GM23338 (cell line): ENCODE measurements at regions not wholly inside any gene's neighbourhood (a gene's known extent, or its start where the extent isn't known, plus 50 kb on each side); places are given as distances from the start of the nearest gene placed in this dataset.

ENCODE experiments used
- ATAC-seq: fragments of 200-7000 bp; cut with Tn5 transposase; 3 replicates; pipeline ENCODE4 v1.9.1; 2020
- DNase-seq: peaks from one replicate; pipeline ENCODE4 v3.0.0-alpha.2; 2015; ENCODE audit warnings: low spot score
- H2AFZ ChIP-seq: fragments of 200-600 bp; sonication (generic); 2 replicates; pipeline ENCODE4 v1.8.0; 2016; ENCODE audit warnings: antibody characterized with exemption, mild to moderate bottlenecking, moderate library complexity
- H3F3A ChIP-seq: fragments of 200-600 bp; sonication (generic); replicated peaks from 2 replicates; pipeline ENCODE4 v1.8.0; 2017; ENCODE audit warnings: antibody characterized with exemption, mixed run types, low read depth
- H3K27ac ChIP-seq: fragments of 200-600 bp; sonication (generic); 2 replicates; pipeline ENCODE4 v1.6.1; 2016; ENCODE audit warnings: low read depth
- H3K27me3 ChIP-seq: fragments of 200-600 bp; sonication (generic); 2 replicates; pipeline ENCODE4 v1.8.0; 2016; ENCODE audit warnings: mild to moderate bottlenecking, mixed run types, moderate library complexity; ENCODE audit not compliant: insufficient read depth
- H3K36me3 ChIP-seq: fragments of 200-600 bp; sonication (generic); 2 replicates; pipeline ENCODE4 v1.8.0; 2016; ENCODE audit warnings: mild to moderate bottlenecking; ENCODE audit not compliant: insufficient read depth
- H3K4me1 ChIP-seq: fragments of 200-600 bp; sonication (generic); 2 replicates; pipeline ENCODE4 v1.8.0; 2016; ENCODE audit warnings: mild to moderate bottlenecking, moderate library complexity; ENCODE audit not compliant: insufficient read depth
- H3K4me2 ChIP-seq: fragments of 200-600 bp; sonication (generic); 2 replicates; pipeline ENCODE4 v1.7.1; 2017; ENCODE audit warnings: mixed run types
- H3K4me3 ChIP-seq: fragments of 200-600 bp; sonication (generic); 2 replicates; pipeline ENCODE4 v1.6.1; 2016; ENCODE audit warnings: mixed run types
- H3K79me2 ChIP-seq: fragments of 200-600 bp; sonication (generic); replicated peaks from 2 replicates; pipeline ENCODE4 v1.8.0; 2017; ENCODE audit warnings: mild to moderate bottlenecking; ENCODE audit not compliant: insufficient read depth
- H3K9me2 ChIP-seq: fragments of 200-600 bp; sonication (generic); 2 replicates; pipeline ENCODE4 v1.8.0; 2017; ENCODE audit not compliant: insufficient read depth
- H4K20me1 ChIP-seq: fragments of 200-600 bp; sonication (generic); replicated peaks from 2 replicates; pipeline ENCODE4 v1.8.0; 2017; ENCODE audit warnings: mild to moderate bottlenecking; ENCODE audit not compliant: insufficient read depth
- H3K27ac Mint-ChIP-seq: 2 replicates; pipeline ENCODE4 v1.8.0; 2020; ENCODE audit warnings: inconsistent platforms, mild to moderate bottlenecking, moderate library complexity, mixed read lengths
- H3K27me3 Mint-ChIP-seq: 3 replicates; pipeline ENCODE4 v1.8.0; 2022; ENCODE audit warnings: low read depth, mild to moderate bottlenecking, moderate library complexity, mixed read lengths, inconsistent platforms; ENCODE audit not compliant: insufficient read depth, poor library complexity
- H3K36me3 Mint-ChIP-seq: 3 replicates; pipeline ENCODE4 v1.8.0; 2021; ENCODE audit warnings: low read depth, mild to moderate bottlenecking, inconsistent platforms, moderate library complexity, mixed read lengths
- H3K4me1 Mint-ChIP-seq: 3 replicates; pipeline ENCODE4 v1.8.0; 2020; ENCODE audit warnings: mild to moderate bottlenecking, inconsistent platforms, mixed read lengths
- H3K4me3 Mint-ChIP-seq: 3 replicates; pipeline ENCODE4 v1.8.0; 2021; ENCODE audit warnings: moderate library complexity, mild to moderate bottlenecking, inconsistent platforms, mixed read lengths
- H3K9me3 Mint-ChIP-seq: 3 replicates; pipeline ENCODE4 v1.8.0; 2020; ENCODE audit warnings: moderate library complexity, mild to moderate bottlenecking, inconsistent platforms, mixed read lengths
- CTCF ChIP-seq, 2 experiments: fragments of 200-600 bp in 1 of 2; sonication (generic) in 1 of 2; conservative IDR thresholded peaks; 2 replicates each; pipeline versions ENCODE4 v1.5.1 to v1.6.1; 2016 to 2017; ENCODE audit warnings: antibody characterized with exemption in 2 of 2, low read depth in 2 of 2, mild to moderate bottlenecking in 2 of 2, moderate library complexity in 1 of 2
- ETS1 ChIP-seq: IDR thresholded peaks from 2 replicates; pipeline ENCODE4 v1.6.1; 2016; ENCODE audit warnings: antibody characterized with exemption
- EZH2phosphoT487 ChIP-seq: fragments of 200-600 bp; sonication (generic); IDR thresholded peaks from one replicate; pipeline ENCODE4 v1.8.1; 2018; ENCODE audit warnings: antibody characterized with exemption; ENCODE audit not compliant: unreplicated experiment
- JUNB ChIP-seq: IDR thresholded peaks from one replicate; pipeline ENCODE4 v1.6.1; 2016; ENCODE audit warnings: antibody characterized with exemption; ENCODE audit not compliant: unreplicated experiment
- NANOG ChIP-seq: IDR thresholded peaks from 2 replicates; pipeline ENCODE4 v1.6.1; 2016; ENCODE audit warnings: antibody characterized with exemption, borderline replicate concordance
- POLR2AphosphoS5 ChIP-seq: IDR thresholded peaks from 2 replicates; pipeline ENCODE4 v1.6.1; 2016; ENCODE audit warnings: antibody characterized with exemption, low read depth
- REST ChIP-seq: IDR thresholded peaks from one replicate; pipeline ENCODE4 v1.6.1; 2018; ENCODE audit warnings: antibody characterized with exemption; ENCODE audit not compliant: unreplicated experiment
- STAT1 ChIP-seq: IDR thresholded peaks from one replicate; pipeline ENCODE4 v1.6.1; 2016; ENCODE audit warnings: antibody characterized with exemption; ENCODE audit not compliant: unreplicated experiment
- ZNF114 ChIP-seq: fragments of 250-450 bp; sonication (Bioruptor Pico); IDR thresholded peaks from 2 replicates; pipeline ENCODE4 v1.5.0; 2020; ENCODE audit warnings: mild to moderate bottlenecking, moderate library complexity
- ZNF331 ChIP-seq: fragments of 250-450 bp; sonication (Bioruptor Pico); IDR thresholded peaks from 2 replicates; pipeline ENCODE4 v1.5.0; 2020; ENCODE audit warnings: low read depth, mild to moderate bottlenecking, moderate library complexity
- ZNF462 ChIP-seq: fragments of 250-450 bp; sonication (Bioruptor Pico); IDR thresholded peaks from 2 replicates; pipeline ENCODE4 v1.5.0; 2020; ENCODE audit warnings: mild to moderate bottlenecking, moderate library complexity

DNA sequence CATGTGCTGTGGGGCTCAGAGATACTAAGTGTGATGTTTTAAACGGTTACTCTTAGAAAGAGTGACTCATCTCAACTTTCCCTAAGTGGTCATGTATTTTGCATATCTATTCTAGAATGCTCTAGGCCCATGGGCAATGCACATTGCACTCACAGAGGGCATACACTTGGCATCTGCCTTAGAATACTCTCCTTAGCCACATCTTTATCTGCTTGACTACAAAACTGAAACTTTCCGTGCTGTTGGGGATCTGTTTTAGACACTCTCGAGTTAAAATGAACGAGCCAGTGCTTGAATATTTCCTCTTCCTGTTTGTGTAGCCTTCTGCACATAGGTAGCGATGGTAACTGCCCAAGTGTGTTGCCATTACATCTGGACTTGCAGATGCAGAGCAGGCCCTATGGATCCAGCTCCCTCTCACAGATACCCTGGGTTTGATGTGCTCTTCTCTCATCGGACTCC lies 180.5 kb downstream of the CAND1 start (continued):
- TF ChIP-seq REST, result no peak
- TF ChIP-seq JUNB, result no peak
- TF ChIP-seq ZNF331 (CRISPR knock-in tag), result no peak
- no peak for TF ChIP-seq STAT1

DNA sequence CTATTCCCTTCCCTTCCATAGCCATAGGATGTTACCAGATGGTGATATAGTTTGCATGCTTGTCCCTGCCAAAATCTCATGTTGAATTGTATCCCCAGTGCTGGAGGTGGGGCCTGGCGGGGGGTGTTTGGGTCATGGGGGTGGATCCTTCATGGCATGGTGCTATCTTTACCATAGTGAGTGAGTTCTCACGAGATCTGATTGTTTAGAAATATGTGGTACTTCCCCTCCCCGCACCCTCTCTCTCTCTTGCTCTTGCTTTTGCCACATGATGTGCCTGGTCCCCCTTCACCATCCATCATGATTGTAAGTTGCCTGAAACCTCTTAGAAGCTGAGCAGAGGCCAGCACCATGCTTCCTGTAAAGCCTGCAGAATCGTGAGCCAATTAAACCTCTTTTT lies 181.3 kb downstream of the CAND1 start:
- TF ChIP-seq EZH2phosphoT487, result no peak
- no peak for TF ChIP-seq ZNF462
- no peak for TF ChIP-seq NANOG
- TF ChIP-seq ZNF114 (CRISPR knock-in tag), result no peak
- TF ChIP-seq JUNB, result no peak
- no peak for TF ChIP-seq CTCF (conservative IDR thresholded peaks at IDR 0.05; ENCODE audit: low read depth in 2 of 2)
- no peak for TF ChIP-seq POLR2AphosphoS5
- TF ChIP-seq ETS1, result no peak
- H3K27ac ChIP-seq, result no peak overlapping the region
- H3F3A ChIP-seq, result no peaks in the 10 kb centered on the region
- no peaks in the 10 kb centered on the region for H3K4me1 ChIP-seq
- DNase-seq (no peak), ATAC-seq (no peak)
- H3K4me1 Mint-ChIP-seq, result no peaks in the 10 kb centered on the region
- H3K4me3 ChIP-seq, result no peak overlapping the region
- H3K27ac Mint-ChIP-seq, result no peak overlapping the region
- peaks cover 6% of the 10 kb centered on the region; the same call in 1 of the 3 replicates for H3K36me3 Mint-ChIP-seq
- H3K4me2 ChIP-seq, result no peak overlapping the region
- no peak overlapping the region for H3K4me3 Mint-ChIP-seq
- no peaks in the 10 kb centered on the region for H3K36me3 ChIP-seq
- no peaks in the 10 kb centered on the region for H3K27me3 ChIP-seq
- H3K9me3 Mint-ChIP-seq, result peaks cover 9% of the 10 kb centered on the region
- H3K9me2 ChIP-seq, result no peaks in the 10 kb centered on the region; the same call in 1 of the 2 replicates
- H4K20me1 ChIP-seq, result no peaks in the 10 kb centered on the region
- H3K27me3 Mint-ChIP-seq, result peaks cover 3% of the 10 kb centered on the region
- no peak overlapping the region for H2AFZ ChIP-seq
- H3K79me2 ChIP-seq, result no peaks in the 10 kb centered on the region
